ENCODE measurements at regions not wholly inside any gene's neighbourhood (a gene's known extent, or its start where the extent isn't known, plus 50 kb on each side); places are given as distances from the start of the nearest gene placed in this dataset.

DNA sequence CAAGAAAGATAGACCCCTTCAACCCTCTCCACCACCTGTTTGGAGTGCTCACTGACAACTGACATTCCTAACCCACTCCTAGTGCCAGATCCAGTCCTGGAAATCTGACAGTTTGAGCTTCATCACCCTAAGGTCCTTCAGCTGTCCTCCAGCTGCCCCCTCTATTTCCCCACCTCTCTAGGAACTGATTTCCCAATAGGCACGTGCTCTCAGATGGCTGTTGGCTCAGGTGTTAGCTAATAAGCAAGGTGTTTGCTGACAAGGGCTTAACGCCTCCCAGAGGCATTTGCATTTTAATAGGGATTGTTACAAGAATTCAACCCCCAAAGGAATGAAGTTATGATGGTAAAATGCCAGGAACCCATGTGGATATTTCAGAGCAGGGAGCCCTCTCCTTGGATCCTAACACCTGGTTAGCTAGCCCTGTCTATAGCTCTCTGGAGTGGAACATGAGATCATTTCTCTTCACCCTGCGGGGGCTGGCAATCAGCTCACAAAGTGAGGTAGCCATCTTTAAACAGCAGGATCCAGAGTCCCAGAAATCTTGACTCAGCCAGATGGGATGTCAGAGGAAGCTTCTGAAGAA, 348.5 kb upstream of the SFRP2 start:
- TF ChIP-seq, protein P1, sequence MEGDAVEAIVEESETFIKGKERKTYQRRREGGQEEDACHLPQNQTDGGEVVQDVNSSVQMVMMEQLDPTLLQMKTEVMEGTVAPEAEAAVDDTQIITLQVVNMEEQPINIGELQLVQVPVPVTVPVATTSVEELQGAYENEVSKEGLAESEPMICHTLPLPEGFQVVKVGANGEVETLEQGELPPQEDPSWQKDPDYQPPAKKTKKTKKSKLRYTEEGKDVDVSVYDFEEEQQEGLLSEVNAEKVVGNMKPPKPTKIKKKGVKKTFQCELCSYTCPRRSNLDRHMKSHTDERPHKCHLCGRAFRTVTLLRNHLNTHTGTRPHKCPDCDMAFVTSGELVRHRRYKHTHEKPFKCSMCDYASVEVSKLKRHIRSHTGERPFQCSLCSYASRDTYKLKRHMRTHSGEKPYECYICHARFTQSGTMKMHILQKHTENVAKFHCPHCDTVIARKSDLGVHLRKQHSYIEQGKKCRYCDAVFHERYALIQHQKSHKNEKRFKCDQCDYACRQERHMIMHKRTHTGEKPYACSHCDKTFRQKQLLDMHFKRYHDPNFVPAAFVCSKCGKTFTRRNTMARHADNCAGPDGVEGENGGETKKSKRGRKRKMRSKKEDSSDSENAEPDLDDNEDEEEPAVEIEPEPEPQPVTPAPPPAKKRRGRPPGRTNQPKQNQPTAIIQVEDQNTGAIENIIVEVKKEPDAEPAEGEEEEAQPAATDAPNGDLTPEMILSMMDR (IDR thresholded peaks at IDR 0.05), result no peak
- TF ChIP-seq POLR2A (IDR thresholded peaks at IDR 0.05) (no peak), EP300 (IDR thresholded peaks at IDR 0.05) (no peak), POLR2AphosphoS5 (IDR thresholded peaks at IDR 0.05) (no peak)
